PC-9 (cell line): ENCODE measurements at regions not wholly inside any gene's neighbourhood (a gene's known extent, or its start where the extent isn't known, plus 50 kb on each side); places are given as distances from the start of the nearest gene placed in this dataset.

Experiments
- CTCF ChIP-seq: fragments of 200-600 bp; sonication (generic); conservative IDR thresholded peaks from 2 replicates; pipeline ENCODE4 v1.6.1; 2017; ENCODE audit warnings: mixed run types, antibody characterized with exemption, mild to moderate bottlenecking, moderate library complexity
- EZH2 ChIP-seq: fragments of 200-600 bp; sonication (generic); IDR thresholded peaks from 2 replicates; pipeline ENCODE4 v1.8.0; 2017; ENCODE audit warnings: antibody characterized with exemption, low read depth

GRCh38 chr16:50436271-50436670 is 67.5 kb upstream of the BRD7 start:
- TF ChIP-seq EZH2 (no peak), CTCF (no peak)
